KMS-11 (cell line): ENCODE measurements at regions not wholly inside any gene's neighbourhood (a gene's known extent, or its start where the extent isn't known, plus 50 kb on each side); places are given as distances from the start of the nearest gene placed in this dataset.

Experiments
- H2AFZ ChIP-seq: fragments of 200-600 bp; sonication (generic); 2 replicates; pipeline ENCODE4 v1.6.1; 2016; ENCODE audit warnings: antibody characterized with exemption, mixed run types, low read depth
- H3K27ac ChIP-seq: fragments of 200-600 bp; sonication (generic); 2 replicates; pipeline ENCODE4 v1.6.1; 2016; ENCODE audit warnings: mild to moderate bottlenecking, mixed run types
- H3K27me3 ChIP-seq: fragments of 200-600 bp; sonication (generic); 2 replicates; pipeline ENCODE4 v1.6.1; 2017; ENCODE audit warnings: mild to moderate bottlenecking, low read depth, mixed run types, moderate library complexity; ENCODE audit not compliant: insufficient read depth
- H3K36me3 ChIP-seq: fragments of 200-600 bp; sonication (generic); 2 replicates; pipeline ENCODE4 v1.6.1; 2017; ENCODE audit warnings: mild to moderate bottlenecking, mixed run types; ENCODE audit not compliant: insufficient read depth
- H3K4me1 ChIP-seq: fragments of 200-600 bp; sonication (generic); 2 replicates; pipeline ENCODE4 v1.6.1; 2016; ENCODE audit warnings: mild to moderate bottlenecking, low read depth, mixed run types; ENCODE audit not compliant: poor library complexity, severe bottlenecking
- H3K4me2 ChIP-seq: fragments of 200-600 bp; sonication (generic); 2 replicates; pipeline ENCODE4 v1.7.0; 2016; ENCODE audit warnings: mild to moderate bottlenecking, mixed run types
- H3K4me3 ChIP-seq: fragments of 200-600 bp; sonication (generic); IDR thresholded peaks from 2 replicates; pipeline ENCODE4 v1.6.1; 2017; ENCODE audit warnings: low read depth, low read length, mixed read lengths; ENCODE audit not compliant: insufficient read depth
- H3K79me2 ChIP-seq: fragments of 200-600 bp; sonication (generic); 2 replicates; pipeline ENCODE4 v1.6.1; 2016; ENCODE audit warnings: low read depth, mixed run types; ENCODE audit not compliant: insufficient read depth
- H3K9ac ChIP-seq: fragments of 200-600 bp; sonication (generic); 2 replicates; pipeline ENCODE4 v1.6.1; 2016; ENCODE audit warnings: mild to moderate bottlenecking, mixed run types
- H4K20me1 ChIP-seq: fragments of 200-600 bp; sonication (generic); 2 replicates; pipeline ENCODE4 v1.6.1; 2016; ENCODE audit warnings: mild to moderate bottlenecking, mixed run types; ENCODE audit not compliant: insufficient read depth
- CTCF ChIP-seq: fragments of 200-600 bp; sonication (generic); conservative IDR thresholded peaks from 2 replicates; pipeline ENCODE4 v1.6.1; 2017; ENCODE audit warnings: low read depth, mild to moderate bottlenecking, antibody characterized with exemption, low read length, moderate library complexity, mixed read lengths

GRCh38 chr12:67386869-67387565 lies 117.9 kb downstream of the CAND1 start:
- H3K4me1 ChIP-seq, result peaks cover 15% of the 10 kb centered on the region
- H3K4me2 ChIP-seq, result no peak overlapping the region
- no peak for TF ChIP-seq CTCF
- no peaks in the 10 kb centered on the region for H3K27me3 ChIP-seq
- no peak overlapping the region for H3K9ac ChIP-seq
- H3K36me3 ChIP-seq, result no peaks in the 10 kb centered on the region
- no peak overlapping the region for H3K4me3 ChIP-seq
- H2AFZ ChIP-seq, result no peak overlapping the region
- no peaks in the 10 kb centered on the region for H4K20me1 ChIP-seq
- no peaks in the 10 kb centered on the region for H3K79me2 ChIP-seq
- H3K27ac ChIP-seq, result no peak overlapping the region

GRCh38 chr12:67388331-67389138 lies 119.4 kb downstream of the CAND1 start:
- H3K79me2 ChIP-seq, result no peaks in the 10 kb centered on the region
- no peak overlapping the region for H3K9ac ChIP-seq
- H3K4me1 ChIP-seq, result peaks cover 15% of the 10 kb centered on the region
- no peak overlapping the region for H3K4me3 ChIP-seq
- H4K20me1 ChIP-seq, result no peaks in the 10 kb centered on the region
- H3K27ac ChIP-seq, result no peak overlapping the region
- TF ChIP-seq CTCF, result peak; percentile 73
- H2AFZ ChIP-seq, result no peak overlapping the region
- H3K36me3 ChIP-seq, result no peaks in the 10 kb centered on the region
- peak overlapping the region; percentile 31 for H3K4me2 ChIP-seq
- H3K27me3 ChIP-seq, result no peaks in the 10 kb centered on the region

- peaks cover 15% of the 10 kb centered on the region for H3K4me1 ChIP-seq
- H3K4me3 ChIP-seq, result no peak overlapping the region
- no peaks in the 10 kb centered on the region for H4K20me1 ChIP-seq
- H3K79me2 ChIP-seq, result no peaks in the 10 kb centered on the region
- no peaks in the 10 kb centered on the region for H3K36me3 ChIP-seq
- TF ChIP-seq CTCF, result no peak
- no peak overlapping the region for H3K4me2 ChIP-seq
- H3K27ac ChIP-seq, result no peak overlapping the region
- no peak overlapping the region for H3K9ac ChIP-seq
- no peak overlapping the region for H2AFZ ChIP-seq
- no peaks in the 10 kb centered on the region for H3K27me3 ChIP-seq
These were observed 121.1 kb downstream of the CAND1 start for GRCh38 chr12:67390273-67390672.

- no peaks in the 10 kb centered on the region for H3K79me2 ChIP-seq
- no peak overlapping the region for H2AFZ ChIP-seq
- H3K27ac ChIP-seq, result no peak overlapping the region
- TF ChIP-seq CTCF, result no peak
- H4K20me1 ChIP-seq, result no peaks in the 10 kb centered on the region
- no peaks in the 10 kb centered on the region for H3K27me3 ChIP-seq
- H3K36me3 ChIP-seq, result no peaks in the 10 kb centered on the region
- H3K4me3 ChIP-seq, result no peak overlapping the region
- peaks cover 15% of the 10 kb centered on the region for H3K4me1 ChIP-seq
- no peak overlapping the region for H3K9ac ChIP-seq
- H3K4me2 ChIP-seq, result no peak overlapping the region
These were observed 121.9 kb downstream of the CAND1 start for GRCh38 chr12:67391034-67391433.
